GM18858 (cell line): ENCODE measurements at regions not wholly inside any gene's neighbourhood (a gene's known extent, or its start where the extent isn't known, plus 50 kb on each side); places are given as distances from the start of the nearest gene placed in this dataset.

Experiments used
- ATAC-seq: cut with Tn5 transposase; IDR thresholded peaks from one replicate; pipeline ENCODE4 v1.9.1; 2021; ENCODE audit not compliant: unreplicated experiment

GRCh38 chr6:122098201-122098678 lies 301.2 kb upstream of the HSF2 start:
- ATAC-seq = no peak

- no peak for ATAC-seq
Measured at GRCh38 chr6:122102026-122102425, 297.4 kb upstream of the HSF2 start.

GRCh38 chr6:122107256-122107852 lies 292.1 kb upstream of the HSF2 start:
- no peak for ATAC-seq

- no peak for ATAC-seq
Measured at GRCh38 chr6:122109075-122109474, 290.4 kb upstream of the HSF2 start.

- ATAC-seq = no peak
Measured at GRCh38 chr6:122114717-122115116, 284.7 kb upstream of the HSF2 start.

GRCh38 chr6:122116119-122116834 lies 283.2 kb upstream of the HSF2 start:
- ATAC-seq = no peak

GRCh38 chr6:122116835-122117627 lies 282.4 kb upstream of the HSF2 start:
- no peak for ATAC-seq

GRCh38 chr6:122118945-122119506 lies 280.4 kb upstream of the HSF2 start:
- no peak for ATAC-seq

- no peak for ATAC-seq
Measured at GRCh38 chr6:122122202-122122601, 277.2 kb upstream of the HSF2 start.

GRCh38 chr6:122122686-122123085 lies 276.8 kb upstream of the HSF2 start:
- ATAC-seq = no peak

GRCh38 chr6:122124908-122125307 lies 274.5 kb upstream of the HSF2 start:
- no peak for ATAC-seq

GRCh38 chr6:122126894-122127293 lies 272.6 kb upstream of the HSF2 start:
- ATAC-seq = no peak

- no peak for ATAC-seq
Measured at GRCh38 chr6:122128445-122128844, 271.0 kb upstream of the HSF2 start.

- no peak for ATAC-seq
Measured at GRCh38 chr6:122129313-122130025, 270.0 kb upstream of the HSF2 start.

- ATAC-seq = no peak
Measured at GRCh38 chr6:122130026-122130348, 269.5 kb upstream of the HSF2 start.

- ATAC-seq = no peak
Measured at GRCh38 chr6:122130518-122130917, 268.9 kb upstream of the HSF2 start.

- no peak for ATAC-seq
Measured at GRCh38 chr6:122136386-122136785, 263.1 kb upstream of the HSF2 start.

- ATAC-seq = no peak
Measured at GRCh38 chr6:122140031-122140430, 259.4 kb upstream of the HSF2 start.

GRCh38 chr6:122141246-122141645 lies 258.2 kb upstream of the HSF2 start:
- ATAC-seq = no peak

GRCh38 chr6:122143813-122144601 lies 255.4 kb upstream of the HSF2 start:
- no peak for ATAC-seq
